IMR-90 (cell line): ENCODE measurements at regions not wholly inside any gene's neighbourhood (a gene's known extent, or its start where the extent isn't known, plus 50 kb on each side); places are given as distances from the start of the nearest gene placed in this dataset.

ENCODE experiments used
- CEBPB ChIP-seq: IDR thresholded peaks from 2 replicates; pipeline ENCODE4 v1.6.1; 2012; ENCODE audit warnings: low read depth, low read length, improper control_type of control experiment
- CTCF ChIP-seq: conservative IDR thresholded peaks from 2 replicates; pipeline ENCODE4 v1.5.1; 2012; ENCODE audit warnings: mild to moderate bottlenecking, low read depth, low read length, improper control_type of control experiment
- FOS ChIP-seq: fragments of 150-350 bp; IDR thresholded peaks from 2 replicates; pipeline ENCODE4 v1.6.1; 2016; ENCODE audit warnings: low read depth, low read length
- MAFK ChIP-seq: IDR thresholded peaks from 2 replicates; pipeline ENCODE4 v1.6.1; 2012; ENCODE audit warnings: low read depth, low read length, improper control_type of control experiment
- MAZ ChIP-seq: IDR thresholded peaks from 2 replicates; pipeline ENCODE4 v1.6.1; 2012; ENCODE audit warnings: low read depth, mild to moderate bottlenecking, low read length, improper control_type of control experiment, moderate library complexity, borderline replicate concordance
- MXI1 ChIP-seq: IDR thresholded peaks from 2 replicates; pipeline ENCODE4 v1.6.1; 2012; ENCODE audit warnings: low read depth, mild to moderate bottlenecking, low read length, moderate library complexity, borderline replicate concordance
- NFE2L2 ChIP-seq: fragments of 150-350 bp; IDR thresholded peaks from 2 replicates; pipeline ENCODE4 v1.6.1; 2016; ENCODE audit warnings: low read depth, mild to moderate bottlenecking, low read length
- POLR2A ChIP-seq: IDR thresholded peaks from 2 replicates; pipeline ENCODE4 v1.6.1; 2012; ENCODE audit warnings: mild to moderate bottlenecking, low read depth, low read length
- RAD21 ChIP-seq: IDR thresholded peaks from 2 replicates; pipeline ENCODE4 v1.6.1; 2012; ENCODE audit warnings: low read length, improper control_type of control experiment
- RCOR1 ChIP-seq: IDR thresholded peaks from 2 replicates; pipeline ENCODE4 v1.6.1; 2012; ENCODE audit warnings: mild to moderate bottlenecking, low read length, improper control_type of control experiment; ENCODE audit not compliant: insufficient replicate concordance
- RFX5 ChIP-seq: IDR thresholded peaks from 2 replicates; pipeline ENCODE4 v1.8.0; 2012; ENCODE audit warnings: low read depth, mild to moderate bottlenecking, low read length, moderate library complexity
- SMC3 ChIP-seq: fragments of 150-350 bp; IDR thresholded peaks from 2 replicates; pipeline ENCODE4 v1.6.1; 2016; ENCODE audit warnings: low read depth, mild to moderate bottlenecking, antibody characterized with exemption, low read length, moderate library complexity

- TF ChIP-seq CTCF (no peak), POLR2A (no peak), NFE2L2 (no peak), CEBPB (no peak), SMC3 (no peak), MXI1 (no peak), MAFK (no peak), RFX5 (no peak), MAZ (no peak), RCOR1 (no peak), FOS (no peak), RAD21 (no peak)
Measured at GRCh38 chr11:76732643-76733042, 50.5 kb upstream of the TSKU start.
